HCT116 (cell line): ENCODE measurements at regions not wholly inside any gene's neighbourhood (a gene's known extent, or its start where the extent isn't known, plus 50 kb on each side); places are given as distances from the start of the nearest gene placed in this dataset.

Experiments used
- CEBPB ChIP-seq: IDR thresholded peaks from 2 replicates; pipeline ENCODE4 v1.6.1; 2012; ENCODE audit warnings: low read depth
- CTCF ChIP-seq, 3 experiments: fragments of 200-600 bp in 1 of 3; sonication (generic) in 1 of 3; IDR thresholded peaks in 2 of 3; conservative IDR thresholded peaks in 1 of 3; 2 replicates each; pipeline ENCODE4 v1.5.1; 2012 to 2017; ENCODE audit warnings: low read depth in 2 of 3, low read length in 2 of 3, antibody characterized with exemption in 1 of 3, borderline replicate concordance in 1 of 3, control low read depth in 1 of 3, mild to moderate bottlenecking in 1 of 3, mixed read lengths in 1 of 3, mixed run types in 1 of 3, moderate library complexity in 1 of 3; ENCODE audit not compliant: insufficient read depth in 1 of 3
- POLR2AphosphoS5 ChIP-seq: IDR thresholded peaks from 2 replicates; pipeline ENCODE4 v1.6.1; 2011; ENCODE audit warnings: mild to moderate bottlenecking, low read depth, low read length, moderate library complexity
- RAD21 ChIP-seq: IDR thresholded peaks from 2 replicates; pipeline ENCODE4 v1.6.1; 2012; ENCODE audit warnings: low read depth, mild to moderate bottlenecking
- ZFX ChIP-seq: fragments of 450-650 bp; IDR thresholded peaks from 2 replicates; pipeline ENCODE4 v1.6.1; 2017

- TF ChIP-seq RAD21 = no peak
- TF ChIP-seq ZFX = no peak
- no peak for TF ChIP-seq CEBPB
- TF ChIP-seq CTCF (IDR thresholded peaks at IDR 0.05 in 2 of 3, conservative IDR thresholded peaks at IDR 0.05 in 1 of 3; ENCODE audit: borderline replicate concordance in 1 of 3, insufficient read depth in 1 of 3, low read depth in 2 of 3, low read length in 2 of 3) = no peak
- TF ChIP-seq POLR2AphosphoS5 = no peak
These were observed 50.6 kb upstream of the SLC7A14 start for GRCh38 chr3:170636400-170636973.
